Common myeloid progenitor, CD34-positive (primary cell): ENCODE measurements at regions not wholly inside any gene's neighbourhood (a gene's known extent, or its start where the extent isn't known, plus 50 kb on each side); places are given as distances from the start of the nearest gene placed in this dataset.
"Not testable (repeated sequence)": the region's sequence is repeated elsewhere in the genome, so short reads cannot be mapped to it uniquely, and the experiment has no call there.

Experiments
- CTCF ChIA-PET: fragments of 350-600 bp; sonication (Branson Sonifier 250); formaldehyde crosslinking; loops from one replicate; lab custom pipeline; 2021; ENCODE audit warnings: antibody characterized with exemption; lab: Charles Lee
- POLR2A ChIA-PET: fragments of 350-600 bp; sonication (Branson Sonifier 250); formaldehyde crosslinking; loops from one replicate; lab custom pipeline; 2021; ENCODE audit warnings: antibody characterized with exemption; lab: Charles Lee
- DNase-seq, 3 donors: peaks; one replicate each; pipeline versions ENCODE4 v3.0.0 to v3.0.0-alpha.2; 2013
- H3K27ac ChIP-seq, 2 experiments: 1 replicate in 1 of 2; 2 replicates in 1 of 2; pipeline ENCODE4 v1.7.0; 2013; ENCODE audit warnings: inconsistent platforms in 2 of 2, low read length in 2 of 2, mild to moderate bottlenecking in 2 of 2, low read depth in 1 of 2, moderate library complexity in 1 of 2; ENCODE audit not compliant: severe bottlenecking in 2 of 2, insufficient read depth in 1 of 2, poor library complexity in 1 of 2
- H3K27me3 ChIP-seq, 5 experiments: replicated peaks in 2 of 5; 1 replicate in 3 of 5; 2 replicates in 2 of 5; pipeline versions ENCODE4 v1.6.1 to v1.7.0; 2013; ENCODE audit warnings: low read length in 4 of 5, mild to moderate bottlenecking in 2 of 5, moderate library complexity in 2 of 5, inconsistent platforms in 1 of 5; ENCODE audit not compliant: insufficient read depth in 5 of 5, control insufficient read depth in 4 of 5
- H3K36me3 ChIP-seq, 4 experiments: 1 replicate in 2 of 4; 2 replicates in 2 of 4; pipeline versions ENCODE4 v1.6.1 to v1.7.0; 2013; ENCODE audit warnings: low read length in 3 of 4, control low read depth in 1 of 4, mild to moderate bottlenecking in 1 of 4; ENCODE audit not compliant: control insufficient read depth in 4 of 4, insufficient read depth in 4 of 4
- H3K4me1 ChIP-seq, 4 experiments: 1 replicate in 3 of 4; 2 replicates in 1 of 4; pipeline versions ENCODE4 v1.6.1 to v1.7.1; 2013; ENCODE audit warnings: low read length in 3 of 4, mild to moderate bottlenecking in 3 of 4, control low read depth in 1 of 4, inconsistent platforms in 1 of 4, moderate library complexity in 1 of 4; ENCODE audit not compliant: control insufficient read depth in 4 of 4, insufficient read depth in 4 of 4; ENCODE audit errors: control extremely low read depth in 1 of 4
- H3K4me3 ChIP-seq, 7 experiments: 1 replicate in 4 of 7; 2 replicates in 3 of 7; pipeline versions ENCODE4 v1.5.1 to v1.7.0; 2013; ENCODE audit warnings: mild to moderate bottlenecking in 7 of 7, low read length in 6 of 7, moderate library complexity in 6 of 7, inconsistent platforms in 2 of 7, low read depth in 2 of 7, control low read depth in 1 of 7; ENCODE audit not compliant: insufficient read depth in 4 of 7, control insufficient read depth in 1 of 7; ENCODE audit errors: extremely low read depth in 1 of 7
- H3K9me3 ChIP-seq, 5 experiments: 1 replicate in 4 of 5; 2 replicates in 1 of 5; pipeline versions ENCODE4 v1.6.1 to v1.7.1; 2013; ENCODE audit warnings: low read length in 4 of 5, mild to moderate bottlenecking in 2 of 5, inconsistent platforms in 1 of 5, low read depth in 1 of 5, moderate library complexity in 1 of 5; ENCODE audit not compliant: control insufficient read depth in 4 of 5, insufficient read depth in 2 of 5; ENCODE audit errors: control extremely low read depth in 1 of 5
- WGBS: methylation state at CpG from one replicate; pipeline ENCODE4 v1.1.5; 2013; ENCODE audit not compliant: insufficient coverage; 5-methylcytosine and 5-hydroxymethylcytosine counted together

DNA sequence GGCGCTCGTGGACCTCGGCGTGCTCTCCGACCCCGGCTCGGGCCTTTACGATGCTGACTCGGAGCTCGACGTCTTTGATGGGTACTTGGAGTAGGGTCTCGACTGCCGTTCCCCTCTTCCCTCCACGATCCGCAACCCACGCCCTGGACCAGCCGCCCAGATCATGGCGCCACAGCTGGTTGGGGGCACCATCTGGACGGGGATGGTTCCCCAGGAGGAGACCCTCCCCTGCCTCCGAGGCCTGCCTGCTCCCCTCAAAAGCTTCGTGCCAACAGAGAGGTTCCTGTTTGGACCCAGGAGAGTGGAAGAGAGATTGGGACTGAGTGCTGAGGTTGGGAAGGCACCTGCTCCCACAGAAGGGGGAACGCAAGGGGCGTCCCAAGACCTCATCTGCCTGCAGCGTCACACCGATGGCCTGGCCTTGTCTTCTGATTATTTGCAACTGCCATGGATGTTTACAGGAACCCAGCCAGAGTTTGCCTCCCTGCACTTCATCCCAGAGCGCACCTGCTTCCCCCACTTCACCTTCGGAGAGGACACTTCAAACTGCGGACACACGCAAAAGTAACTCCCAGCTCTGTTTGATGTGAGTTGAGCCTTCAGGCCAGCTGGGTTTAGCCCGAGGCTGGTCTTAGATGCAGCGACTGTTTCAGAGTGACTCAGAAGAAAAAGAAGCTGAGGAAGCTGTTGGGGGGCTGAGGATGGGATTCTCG, 71.2 kb upstream of the NIPA1 start:
- Histone ChIP-seq H3K27me3 (peaks cover 0 to 21% (median 2%) of the 10 kb centered on the region in 5 experiments), H3K4me3 (peak overlapping the region in 2 of 7 experiments; percentile 13 to 16)
- WGBS, result 48% methylated on average over 6 of the region's 32 CpGs
- CTCF ChIA-PET, H3K9me3 ChIP-seq, POLR2A ChIA-PET, H3K27ac ChIP-seq, H3K4me1 ChIP-seq, H3K36me3 ChIP-seq: not testable (repeated sequence)
- peak in 2 of 3 donors; percentile 10 to 26 for DNase-seq

DNA sequence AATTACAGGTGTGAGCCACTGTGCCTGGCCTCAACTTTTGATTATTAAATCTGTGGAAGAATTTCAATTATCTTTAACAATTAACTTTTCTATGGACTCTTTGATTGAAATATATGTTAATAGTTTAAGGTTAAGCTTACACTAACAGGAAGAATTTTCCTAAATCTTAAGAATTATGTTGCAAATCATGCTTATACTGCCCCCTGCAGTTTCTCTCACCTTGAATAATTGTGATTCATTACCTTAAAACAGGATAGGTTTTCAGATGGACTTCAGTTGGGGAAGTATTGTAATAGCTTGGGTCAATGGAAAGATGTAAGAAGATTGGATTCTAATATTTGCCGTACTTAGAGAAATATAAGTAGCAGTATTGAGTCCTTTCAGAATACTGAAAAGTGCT, 66.5 kb upstream of the NIPA1 start:
- H3K9me3 ChIP-seq, POLR2A ChIA-PET, H3K4me1 ChIP-seq, H3K27ac ChIP-seq, H3K36me3 ChIP-seq, H3K4me3 ChIP-seq, CTCF ChIA-PET, DNase-seq: not testable (repeated sequence)
- H3K27me3 ChIP-seq, result peaks cover 0 to 17% (median 2%) of the 10 kb centered on the region in 5 experiments
- no CpG with 5 or more reads among the region's 1 CpG for WGBS

DNA sequence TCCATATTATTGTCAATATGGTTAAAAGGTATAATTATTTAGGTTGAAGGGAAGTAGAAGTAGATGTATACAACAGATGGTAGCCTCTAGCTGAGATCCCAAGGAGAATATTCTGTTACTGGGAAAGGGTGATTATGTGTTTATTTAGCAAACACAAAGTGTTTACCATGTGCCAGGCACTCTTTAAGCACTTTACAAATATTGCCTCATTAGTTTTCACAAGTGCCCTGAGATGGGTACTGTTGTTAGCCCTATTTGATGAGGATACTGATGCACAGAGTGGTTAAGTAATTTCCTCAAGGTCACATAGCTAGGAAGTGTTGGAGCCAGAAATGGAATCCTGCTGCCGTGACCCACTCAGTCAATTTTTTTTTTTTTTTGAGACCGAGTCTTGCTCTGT, 60.3 kb upstream of the NIPA1 start:
- DNase-seq, CTCF ChIA-PET, H3K36me3 ChIP-seq, POLR2A ChIA-PET, H3K27ac ChIP-seq, H3K4me3 ChIP-seq, H3K9me3 ChIP-seq, H3K4me1 ChIP-seq, H3K27me3 ChIP-seq: not testable (repeated sequence)
- no CpG with 5 or more reads among the region's 2 CpGs for WGBS

DNA sequence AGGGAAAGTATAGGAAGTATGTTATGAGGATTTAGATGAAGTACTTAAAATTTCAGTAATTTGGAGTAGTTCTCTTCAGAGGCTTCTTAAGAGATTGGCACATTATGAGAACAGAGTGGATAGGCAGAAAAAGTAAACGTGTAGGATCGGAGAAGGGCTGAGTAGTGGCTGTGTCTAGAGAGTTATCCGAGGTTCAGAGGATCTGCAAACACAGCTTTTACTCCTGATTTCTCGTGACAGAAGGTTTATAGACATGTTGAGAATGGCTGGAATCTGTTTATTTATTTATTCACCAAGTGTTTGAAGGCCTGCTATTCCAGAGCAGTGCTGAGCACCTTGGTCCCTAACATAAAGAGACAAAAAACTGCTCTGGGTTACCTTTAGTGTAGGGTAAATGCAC, 51.4 kb upstream of the NIPA1 start:
- DNase-seq, H3K4me3 ChIP-seq, H3K36me3 ChIP-seq, CTCF ChIA-PET, POLR2A ChIA-PET, H3K9me3 ChIP-seq, H3K4me1 ChIP-seq, H3K27ac ChIP-seq, H3K27me3 ChIP-seq: not testable (repeated sequence)
- WGBS, result 68% methylated on average over 4 of the region's 4 CpGs

DNA sequence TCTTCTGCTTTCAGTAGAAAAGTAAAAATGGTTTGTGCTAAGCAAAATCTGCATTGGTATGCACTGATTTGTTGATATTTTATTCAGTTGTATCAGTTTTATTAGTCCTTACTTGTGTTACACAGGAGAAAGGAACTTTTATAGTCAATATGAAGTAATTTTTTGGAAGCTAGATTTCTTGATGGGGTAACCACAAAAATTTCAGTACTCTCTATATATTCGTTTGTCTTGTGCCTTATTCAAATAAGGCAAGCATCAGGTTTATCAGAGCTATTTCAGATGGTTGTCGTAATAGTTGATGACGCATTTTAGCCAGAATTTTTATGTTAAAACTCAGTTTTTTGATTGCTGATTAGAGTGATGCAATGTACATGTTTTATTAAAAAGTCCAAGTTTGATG, 50.7 kb upstream of the NIPA1 start:
- no peak for DNase-seq
- 80% methylated on average over 1 of the region's 3 CpGs for WGBS
- POLR2A ChIA-PET, result no interaction called here

DNA sequence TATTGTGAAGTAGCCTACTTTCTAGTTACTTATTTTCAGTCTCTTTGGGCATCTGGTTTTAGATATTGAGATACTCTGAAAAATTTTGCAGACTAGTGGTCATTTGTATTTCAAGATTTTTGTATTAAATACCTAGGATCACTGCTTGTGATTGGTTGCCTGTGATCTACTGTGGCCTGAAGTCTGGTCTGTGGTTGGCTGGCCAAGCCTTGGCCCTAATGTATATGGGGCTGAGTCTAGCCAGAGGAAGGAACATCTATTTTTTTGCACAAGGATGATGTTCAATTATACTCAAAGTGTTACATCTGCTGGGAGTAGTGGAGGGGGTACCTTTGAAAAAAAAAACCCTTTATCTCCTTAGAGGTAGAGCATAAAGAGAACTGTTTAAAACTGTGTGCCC, 50.2 kb upstream of the NIPA1 start:
- H3K4me1 ChIP-seq, H3K27me3 ChIP-seq, DNase-seq, CTCF ChIA-PET, H3K4me3 ChIP-seq, POLR2A ChIA-PET, H3K36me3 ChIP-seq, H3K9me3 ChIP-seq, H3K27ac ChIP-seq: not testable (repeated sequence)

More for the DNA sequence above, 50.7 kb upstream of the NIPA1 start:
- Histone ChIP-seq H3K36me3 (no peaks in the 10 kb centered on the region), H3K4me1 (no peaks in the 10 kb centered on the region), H3K4me3 (no peak overlapping the region), H3K27me3 (no peaks in the 10 kb centered on the region), H3K27ac (no peak overlapping the region), H3K9me3 (no peaks in the 10 kb centered on the region)
- CTCF ChIA-PET, result no interaction called here
